Loucy (cell line): ENCODE measurements at regions not wholly inside any gene's neighbourhood (a gene's known extent, or its start where the extent isn't known, plus 50 kb on each side); places are given as distances from the start of the nearest gene placed in this dataset.

Experiments
- H2AFZ ChIP-seq: fragments of 200-600 bp; sonication (generic); 2 replicates; pipeline ENCODE4 v1.6.0; 2016; ENCODE audit warnings: antibody characterized with exemption, mild to moderate bottlenecking, low read length, moderate library complexity
- H3F3A ChIP-seq: fragments of 200-600 bp; 2 replicates; pipeline ENCODE4 v1.6.0; 2016; ENCODE audit warnings: antibody characterized with exemption, low read depth, mild to moderate bottlenecking
- H3K27me3 ChIP-seq: fragments of 200-600 bp; sonication (generic); 2 replicates; pipeline ENCODE4 v1.6.1; 2014; ENCODE audit warnings: low read length, mild to moderate bottlenecking; ENCODE audit not compliant: insufficient read depth, poor library complexity, severe bottlenecking
- H3K36me3 ChIP-seq: fragments of 200-600 bp; sonication (generic); 2 replicates; pipeline ENCODE4 v1.6.1; 2016; ENCODE audit warnings: low read length; ENCODE audit not compliant: insufficient read depth
- H3K4me1 ChIP-seq: fragments of 200-600 bp; sonication (generic); 2 replicates; pipeline ENCODE4 v1.5.1; 2014; ENCODE audit warnings: low read length, mild to moderate bottlenecking; ENCODE audit not compliant: insufficient read depth, poor library complexity, severe bottlenecking
- H3K4me2 ChIP-seq: fragments of 200-600 bp; sonication (generic); 2 replicates; pipeline ENCODE4 v1.6.0; 2014; ENCODE audit warnings: antibody characterized with exemption, low read length, low read depth, mild to moderate bottlenecking; ENCODE audit not compliant: poor library complexity, severe bottlenecking
- H3K4me3 ChIP-seq: fragments of 200-600 bp; sonication (generic); 2 replicates; pipeline ENCODE4 v1.5.1; 2014; ENCODE audit warnings: low read length, mild to moderate bottlenecking, mixed read lengths; ENCODE audit not compliant: poor library complexity, severe bottlenecking
- H3K79me2 ChIP-seq: fragments of 200-600 bp; sonication (generic); 2 replicates; pipeline ENCODE4 v1.6.1; 2014; ENCODE audit warnings: low read length; ENCODE audit not compliant: insufficient read depth
- H3K9ac ChIP-seq: fragments of 200-600 bp; sonication (generic); 2 replicates; pipeline ENCODE4 v1.6.0; 2014; ENCODE audit warnings: mild to moderate bottlenecking, low read depth, low read length, moderate library complexity; ENCODE audit not compliant: poor library complexity, severe bottlenecking
- H3K9me2 ChIP-seq: fragments of 200-600 bp; sonication (generic); replicated peaks from 2 replicates; pipeline ENCODE4 v1.6.1; 2016; ENCODE audit warnings: low read depth, low read length, mixed read lengths
- H3K9me3 ChIP-seq: fragments of 200-600 bp; sonication (generic); 2 replicates; pipeline ENCODE4 v1.6.1; 2014; ENCODE audit warnings: mild to moderate bottlenecking, antibody characterized with exemption, low read length, low read depth; ENCODE audit not compliant: insufficient read depth
- H4K20me1 ChIP-seq: fragments of 200-600 bp; sonication (generic); 2 replicates; pipeline ENCODE4 v1.6.0; 2014; ENCODE audit warnings: antibody characterized with exemption, low read length, mild to moderate bottlenecking; ENCODE audit not compliant: insufficient read depth, poor library complexity, severe bottlenecking
- CTCF ChIP-seq: fragments of 200-600 bp; sonication (generic); conservative IDR thresholded peaks from 2 replicates; pipeline ENCODE4 v1.5.1; 2014; ENCODE audit warnings: mild to moderate bottlenecking, antibody characterized with exemption, low read length
- EZH2phosphoT487 ChIP-seq: fragments of 200-600 bp; IDR thresholded peaks from 2 replicates; pipeline ENCODE4 v1.6.1; 2018; ENCODE audit warnings: antibody characterized with exemption, mild to moderate bottlenecking, moderate library complexity, borderline replicate concordance

GRCh38 chr14:85399186-85399585 is 130.8 kb upstream of the FLRT2 start:
- Histone ChIP-seq H4K20me1 (no peaks in the 10 kb centered on the region), H3K79me2 (no peaks in the 10 kb centered on the region), H3K9me3 (no peaks in the 10 kb centered on the region), H3K4me3 (no peak overlapping the region), H3K9ac (no peak overlapping the region), H3F3A (no peaks in the 10 kb centered on the region), H2AFZ (no peak overlapping the region), H3K9me2 (no peaks in the 10 kb centered on the region), H3K4me1 (no peaks in the 10 kb centered on the region), H3K36me3 (no peaks in the 10 kb centered on the region), H3K4me2 (no peak overlapping the region), H3K27me3 (no peaks in the 10 kb centered on the region)
- no peak for TF ChIP-seq EZH2phosphoT487
- TF ChIP-seq CTCF = no peak

GRCh38 chr14:85400678-85401077 is 129.3 kb upstream of the FLRT2 start:
- TF ChIP-seq CTCF (no peak), EZH2phosphoT487 (no peak)
- Histone ChIP-seq H2AFZ (no peak overlapping the region), H3K36me3 (no peaks in the 10 kb centered on the region), H3K27me3 (no peaks in the 10 kb centered on the region), H3K79me2 (no peaks in the 10 kb centered on the region), H3K4me1 (peaks cover 7% of the 10 kb centered on the region), H4K20me1 (no peaks in the 10 kb centered on the region), H3K9ac (no peak overlapping the region), H3K9me2 (no peaks in the 10 kb centered on the region), H3K9me3 (no peaks in the 10 kb centered on the region), H3F3A (no peaks in the 10 kb centered on the region), H3K4me3 (no peak overlapping the region), H3K4me2 (no peak overlapping the region)

GRCh38 chr14:85401384-85401783 is 128.6 kb upstream of the FLRT2 start:
- Histone ChIP-seq H3K4me3 (no peak overlapping the region), H3K9me2 (no peaks in the 10 kb centered on the region), H3F3A (no peaks in the 10 kb centered on the region), H3K9ac (no peak overlapping the region), H3K79me2 (no peaks in the 10 kb centered on the region), H2AFZ (no peak overlapping the region), H4K20me1 (no peaks in the 10 kb centered on the region), H3K4me1 (peaks cover 7% of the 10 kb centered on the region), H3K9me3 (no peaks in the 10 kb centered on the region), H3K4me2 (no peak overlapping the region), H3K36me3 (no peaks in the 10 kb centered on the region), H3K27me3 (no peaks in the 10 kb centered on the region)
- no peak for TF ChIP-seq EZH2phosphoT487
- no peak for TF ChIP-seq CTCF
